ENCODE measurements at regions not wholly inside any gene's neighbourhood (a gene's known extent, or its start where the extent isn't known, plus 50 kb on each side); places are given as distances from the start of the nearest gene placed in this dataset.

- H3K9me3 ChIP-seq: peaks cover 5% of the 10 kb centered on the region
- 93% methylated on average over 2 of the region's 2 CpGs for WGBS
- TF ChIP-seq POLR2A (IDR thresholded peaks at IDR 0.05) (no peak), CTCF (IDR thresholded peaks at IDR 0.05) (no peak), EP300 (IDR thresholded peaks at IDR 0.05) (no peak), POLR2AphosphoS5 (IDR thresholded peaks at IDR 0.05) (no peak)
- no peaks in the 10 kb centered on the region for H3K36me3 ChIP-seq
- peaks cover 11% of the 10 kb centered on the region for H3K4me1 ChIP-seq
- no peak for DNase-seq (ENCODE audit: low spot score in 2 of 2)
- no peak overlapping the region for H3K4me3 ChIP-seq
- H3K27ac ChIP-seq: no peak overlapping the region
- no peaks in the 10 kb centered on the region for H3K27me3 ChIP-seq
Observed at GRCh38 chr20:6629564-6629963, 137.9 kb upstream of the BMP2 start.

GRCh38 chr20:6626805-6627204 lies 140.7 kb upstream of the BMP2 start:
- no peak for TF ChIP-seq POLR2A (IDR thresholded peaks at IDR 0.05)
- TF ChIP-seq CTCF (IDR thresholded peaks at IDR 0.05): no peak
- TF ChIP-seq EP300 (IDR thresholded peaks at IDR 0.05): no peak
- TF ChIP-seq POLR2AphosphoS5 (IDR thresholded peaks at IDR 0.05): no peak
- Histone ChIP-seq H3K27ac (no peak overlapping the region), H3K4me1 (no peaks in the 10 kb centered on the region), H3K27me3 (no peaks in the 10 kb centered on the region), H3K36me3 (no peaks in the 10 kb centered on the region), H3K4me3 (no peak overlapping the region), H3K9me3 (peaks cover 5% of the 10 kb centered on the region)
- DNase-seq (ENCODE audit: low spot score in 2 of 2): no peak
- 80% methylated on average over 5 of the region's 5 CpGs for WGBS

DNA sequence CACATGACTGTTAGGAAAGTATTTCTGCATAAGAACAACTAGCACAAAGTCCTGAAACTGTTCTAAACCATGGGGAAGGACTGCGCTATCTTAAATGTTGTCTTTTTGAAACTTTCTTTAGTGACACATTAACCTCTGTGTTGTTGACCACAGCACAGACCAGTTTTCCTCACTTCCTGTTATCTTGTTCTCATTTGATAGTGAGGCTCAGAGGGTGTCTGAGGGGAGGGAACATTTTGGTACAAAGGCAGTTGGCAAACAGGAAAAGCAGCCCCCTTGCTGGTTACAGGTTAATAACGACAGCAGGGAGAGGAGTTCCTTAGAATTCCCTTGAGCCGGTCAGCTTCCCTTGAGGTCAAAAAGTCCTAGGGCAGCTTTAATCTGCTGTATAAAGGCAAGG lies 143.5 kb upstream of the BMP2 start:
- Histone ChIP-seq H3K27ac (no peak overlapping the region), H3K4me3 (no peak overlapping the region), H3K36me3 (no peaks in the 10 kb centered on the region), H3K9me3 (peaks cover 5% of the 10 kb centered on the region), H3K27me3 (no peaks in the 10 kb centered on the region), H3K4me1 (no peaks in the 10 kb centered on the region)
- DNase-seq (ENCODE audit: low spot score in 2 of 2): no peak
- 53% methylated on average over 3 of the region's 3 CpGs for WGBS
- no peak for TF ChIP-seq POLR2A (IDR thresholded peaks at IDR 0.05)
- no peak for TF ChIP-seq POLR2AphosphoS5 (IDR thresholded peaks at IDR 0.05)
- no peak for TF ChIP-seq EP300 (IDR thresholded peaks at IDR 0.05)
- TF ChIP-seq CTCF (IDR thresholded peaks at IDR 0.05): no peak

DNA sequence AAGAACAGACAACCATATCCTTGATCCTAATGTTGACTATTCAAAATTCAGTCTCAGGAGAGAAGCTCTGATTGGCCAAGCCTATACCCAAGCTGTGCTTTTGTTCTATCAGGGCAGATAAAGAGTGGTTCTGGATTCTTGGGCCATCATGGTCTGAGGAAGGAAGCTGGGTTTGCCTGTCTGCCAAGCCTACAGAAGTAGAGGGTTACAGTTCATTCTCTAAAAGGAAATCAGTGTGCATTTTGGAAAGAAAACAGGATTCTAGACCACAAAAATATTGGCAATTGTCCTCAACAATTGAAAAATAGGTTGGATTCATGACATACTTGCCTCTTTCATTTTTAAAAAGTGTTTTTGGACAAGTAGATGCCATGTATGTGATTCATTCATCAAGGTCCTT lies 145.4 kb upstream of the BMP2 start:
- no peak overlapping the region for H3K4me3 ChIP-seq
- no peaks in the 10 kb centered on the region for H3K36me3 ChIP-seq
- peaks cover 5% of the 10 kb centered on the region for H3K9me3 ChIP-seq
- H3K4me1 ChIP-seq: no peaks in the 10 kb centered on the region
- TF ChIP-seq POLR2A (IDR thresholded peaks at IDR 0.05): no peak
- TF ChIP-seq EP300 (IDR thresholded peaks at IDR 0.05): no peak
- no peak for TF ChIP-seq CTCF (IDR thresholded peaks at IDR 0.05)
- TF ChIP-seq POLR2AphosphoS5 (IDR thresholded peaks at IDR 0.05): no peak
- DNase-seq (ENCODE audit: low spot score in 2 of 2): no peak
- H3K27me3 ChIP-seq: no peaks in the 10 kb centered on the region
- H3K27ac ChIP-seq: no peak overlapping the region

GRCh38 chr20:6618051-6618450 lies 149.4 kb upstream of the BMP2 start:
- Histone ChIP-seq H3K36me3 (no peaks in the 10 kb centered on the region), H3K27ac (no peak overlapping the region), H3K4me3 (no peak overlapping the region), H3K9me3 (no peaks in the 10 kb centered on the region), H3K4me1 (no peaks in the 10 kb centered on the region), H3K27me3 (no peaks in the 10 kb centered on the region)
- no peak for DNase-seq (ENCODE audit: low spot score in 2 of 2)
- TF ChIP-seq EP300 (IDR thresholded peaks at IDR 0.05) (no peak), CTCF (IDR thresholded peaks at IDR 0.05) (no peak), POLR2AphosphoS5 (IDR thresholded peaks at IDR 0.05) (no peak)
- 57% methylated on average over 2 of the region's 2 CpGs for WGBS

Data from suprapubic skin (tissue), 4 donors.